ENCODE measurements at regions not wholly inside any gene's neighbourhood (a gene's known extent, or its start where the extent isn't known, plus 50 kb on each side); places are given as distances from the start of the nearest gene placed in this dataset.

GRCh38 chr11:69393178-69393832, 88.2 kb upstream of the LINC01488 start:
- H2AK5ac ChIP-seq (ENCODE audit: low read depth, low read length), result peak overlapping the region; percentile 51; the same call in 1 of the 2 replicates
- no peaks in the 10 kb centered on the region for H3K79me1 ChIP-seq (ENCODE audit: low read depth in 1 of 2, low read length in 2 of 2)
- ATAC-seq (ENCODE audit: low read depth), result no peak
- H3K9me1 ChIP-seq (ENCODE audit: insufficient read depth, low read length), result no peaks in the 10 kb centered on the region
- no peaks in the 10 kb centered on the region for H4K20me1 ChIP-seq (ENCODE audit: insufficient read depth, low read length)
- H2BK5ac ChIP-seq (ENCODE audit: low read depth, low read length, poor library complexity, severe bottlenecking), result no peak overlapping the region
- DNase-seq, result no peak
- CTCF ChIA-PET, result no interaction called here
- intact Hi-C loops (cut with micrococcal nuclease), result no loop called here
- H2AK9ac ChIP-seq (replicated peaks; ENCODE audit: low read depth, low read length, poor library complexity), result peak overlapping the region; percentile 3
- H3K36me3 ChIP-seq (ENCODE audit: control insufficient read depth, insufficient read depth, low read length), result no peaks in the 10 kb centered on the region
- no peak overlapping the region for H4K5ac ChIP-seq (ENCODE audit: low read depth, low read length)
- H3K14ac ChIP-seq (replicated peaks; ENCODE audit: low read depth, low read length), result no peak overlapping the region
- H3K4me1 ChIP-seq (ENCODE audit: control insufficient read depth, insufficient read depth, low read length), result peaks cover under 1% of the 10 kb centered on the region; the same call in 1 of the 2 replicates
- no peak overlapping the region for H3K56ac ChIP-seq (ENCODE audit: extremely low read depth, insufficient read depth, low read length)
- 82% methylated on average over 7 of the region's 16 CpGs; no CpG with 5 or more reads in 1 of the 2 experiments for WGBS, 2 experiments (ENCODE audit: extremely low coverage in 2 of 2, insufficient read length in 1 of 2)
- H4K8ac ChIP-seq (ENCODE audit: low read depth in 2 of 2, low read length in 2 of 2), result no peak overlapping the region
- H3K4ac ChIP-seq (ENCODE audit: low read depth, low read length), result no peak overlapping the region
- no peak overlapping the region for H2AFZ ChIP-seq (replicated peaks; ENCODE audit: low read length, poor library complexity)
- H3K23ac ChIP-seq (ENCODE audit: low read depth, low read length), result no peak overlapping the region
- no peak overlapping the region for H3K4me3 ChIP-seq (ENCODE audit: insufficient read depth, low read depth, low read length)
- POLR2A ChIA-PET (ENCODE audit: unreplicated experiment), result no interaction called here
- no peak overlapping the region for H3K27ac ChIP-seq (ENCODE audit: insufficient read depth, low read length)
- H2BK15ac ChIP-seq (ENCODE audit: low read depth, low read length), result no peak overlapping the region
- no peak overlapping the region for H2BK20ac ChIP-seq (ENCODE audit: low read depth, low read length)
- dilution Hi-C loops (cut with HindIII; ENCODE audit: low sequenced_read_pairs, unreplicated experiment), result no loop called here
- peaks cover 7% of the 10 kb centered on the region for H3K9me3 ChIP-seq (ENCODE audit: control insufficient read depth, insufficient read depth, low read length)
- in situ Hi-C loops (cut with MboI; ENCODE audit: low sequenced_read_pairs), result no loop called here
- no TSS peak for BruUV-seq (replicated peaks)
- H3K27me3 ChIP-seq (ENCODE audit: control insufficient read depth, insufficient read depth, low read length), result peaks cover 7% of the 10 kb centered on the region; the same call in 1 of the 2 replicates
- TF ChIP-seq SMC3 (IDR thresholded peaks at IDR 0.05; ENCODE audit: low read depth, low read length) (no peak), CHD1 (IDR thresholded peaks at IDR 0.05; ENCODE audit: low read depth, low read length) (no peak), MAFK (IDR thresholded peaks at IDR 0.05; ENCODE audit: low read depth, low read length) (no peak), CTCF (conservative IDR thresholded peaks at IDR 0.05; ENCODE audit: low read depth, low read length) (no peak), CEBPB (IDR thresholded peaks at IDR 0.05; ENCODE audit: low read depth, low read length) (no peak), USF2 (IDR thresholded peaks at IDR 0.05; ENCODE audit: low read depth, low read length) (no peak), RFX5 (IDR thresholded peaks at IDR 0.05; ENCODE audit: low read depth, low read length) (no peak), RAD21 (IDR thresholded peaks at IDR 0.05; ENCODE audit: low read length) (no peak), NFE2L2 (IDR thresholded peaks at IDR 0.05; ENCODE audit: low read depth, low read length) (no peak)
- TF ChIP-seq, protein P1, sequence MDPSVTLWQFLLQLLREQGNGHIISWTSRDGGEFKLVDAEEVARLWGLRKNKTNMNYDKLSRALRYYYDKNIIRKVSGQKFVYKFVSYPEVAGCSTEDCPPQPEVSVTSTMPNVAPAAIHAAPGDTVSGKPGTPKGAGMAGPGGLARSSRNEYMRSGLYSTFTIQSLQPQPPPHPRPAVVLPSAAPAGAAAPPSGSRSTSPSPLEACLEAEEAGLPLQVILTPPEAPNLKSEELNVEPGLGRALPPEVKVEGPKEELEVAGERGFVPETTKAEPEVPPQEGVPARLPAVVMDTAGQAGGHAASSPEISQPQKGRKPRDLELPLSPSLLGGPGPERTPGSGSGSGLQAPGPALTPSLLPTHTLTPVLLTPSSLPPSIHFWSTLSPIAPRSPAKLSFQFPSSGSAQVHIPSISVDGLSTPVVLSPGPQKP (IDR thresholded peaks at IDR 0.05; ENCODE audit: borderline replicate concordance, low read depth, low read length), result no peak
- H2BK120ac ChIP-seq (ENCODE audit: low read depth, low read length), result no peak overlapping the region
- no peak overlapping the region for H3K18ac ChIP-seq (ENCODE audit: low read depth, low read length)
- no peak overlapping the region for H3K4me2 ChIP-seq (ENCODE audit: low read depth, low read length)
- no peak overlapping the region for H3K9ac ChIP-seq (ENCODE audit: low read depth, low read length)
- no peak overlapping the region for H4K91ac ChIP-seq (ENCODE audit: insufficient read depth, low read depth, low read length)

Measured in IMR-90 (cell line).